ENCODE measurements at regions not wholly inside any gene's neighbourhood (a gene's known extent, or its start where the extent isn't known, plus 50 kb on each side); places are given as distances from the start of the nearest gene placed in this dataset.

- H3K9ac ChIP-seq (ENCODE audit: low read length) = no peak overlapping the region
- no peaks in the 10 kb centered on the region for H3K9me3 ChIP-seq (ENCODE audit: control insufficient read depth, low read length)
Measured at GRCh38 chr2:240347373-240347940, 88.0 kb upstream of the GPC1 start.

DNA sequence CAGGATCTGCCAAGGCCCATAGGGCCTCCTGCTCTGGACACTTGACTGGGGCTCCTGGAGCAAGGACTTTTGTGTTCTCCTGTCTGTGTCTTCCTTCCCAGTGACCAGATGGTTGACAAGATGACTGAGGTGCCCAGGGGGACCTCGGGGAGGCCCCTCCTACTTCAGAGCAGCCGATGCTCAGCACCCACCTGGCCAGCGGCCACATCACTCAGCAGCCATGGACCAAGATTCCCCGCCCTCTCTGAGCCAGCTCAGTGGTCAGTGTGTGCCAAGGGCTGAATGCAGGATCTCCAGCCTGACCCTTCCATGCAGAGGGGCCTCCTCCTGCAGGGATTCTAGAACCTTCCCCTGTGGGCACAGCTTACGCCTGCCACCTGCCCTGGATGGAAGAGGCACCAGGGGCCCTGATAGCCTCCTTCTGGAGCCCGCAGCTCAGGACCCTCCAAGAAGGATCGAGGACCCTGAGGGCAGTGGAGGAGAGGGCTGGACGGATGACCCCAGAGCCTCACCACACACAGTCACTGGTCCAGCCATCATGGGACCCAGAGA lies 87.4 kb upstream of the GPC1 start:
- Histone ChIP-seq H3K36me3 (ENCODE audit: control insufficient read depth, insufficient read depth, low read length) (no peaks in the 10 kb centered on the region), H3K9ac (ENCODE audit: low read length) (no peak overlapping the region), H3K27me3 (ENCODE audit: control insufficient read depth, insufficient read depth, low read length) (peaks cover 3% of the 10 kb centered on the region)

More at GRCh38 chr2:240347373-240347940, 88.0 kb upstream of the GPC1 start:
- H3K27me3 ChIP-seq (ENCODE audit: control insufficient read depth, insufficient read depth, low read length) = peaks cover 3% of the 10 kb centered on the region
- H3K4me3 ChIP-seq (ENCODE audit: low read length) = no peak overlapping the region
- no peaks in the 10 kb centered on the region for H3K4me1 ChIP-seq (ENCODE audit: control insufficient read depth, insufficient read depth, low read length)
- H3K36me3 ChIP-seq (ENCODE audit: control insufficient read depth, insufficient read depth, low read length) = no peaks in the 10 kb centered on the region

DNA sequence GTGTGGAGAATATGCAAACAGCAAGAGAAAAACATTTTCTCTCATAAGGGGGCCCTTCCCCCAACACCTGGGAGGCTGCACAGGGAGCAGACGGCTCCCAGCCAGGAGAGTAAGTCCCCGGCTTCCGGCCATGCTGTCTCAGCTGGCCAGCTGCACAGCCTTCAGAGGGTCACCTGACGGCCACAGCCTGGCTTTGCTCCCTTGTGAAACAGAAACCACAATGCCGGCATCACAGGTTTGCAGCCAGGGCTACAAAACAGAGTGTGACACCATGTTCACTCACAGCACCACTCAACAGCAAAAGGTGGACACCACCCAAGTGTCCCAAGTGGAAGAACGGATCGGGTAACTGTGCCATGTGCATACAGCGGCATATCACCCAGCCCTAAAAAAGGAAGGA lies 86.9 kb upstream of the GPC1 start:
- Histone ChIP-seq H3K9ac (ENCODE audit: low read length) (no peak overlapping the region), H3K4me3 (ENCODE audit: low read length) (no peak overlapping the region), H3K4me1 (ENCODE audit: control insufficient read depth, insufficient read depth, low read length) (no peaks in the 10 kb centered on the region), H3K9me3 (ENCODE audit: control insufficient read depth, low read length) (no peaks in the 10 kb centered on the region), H3K27me3 (ENCODE audit: control insufficient read depth, insufficient read depth, low read length) (peaks cover 3% of the 10 kb centered on the region), H3K36me3 (ENCODE audit: control insufficient read depth, insufficient read depth, low read length) (no peaks in the 10 kb centered on the region)

More for the DNA sequence above, 87.4 kb upstream of the GPC1 start:
- H3K4me3 ChIP-seq (ENCODE audit: low read length) = no peak overlapping the region
- H3K9me3 ChIP-seq (ENCODE audit: control insufficient read depth, low read length) = no peaks in the 10 kb centered on the region
- H3K4me1 ChIP-seq (ENCODE audit: control insufficient read depth, insufficient read depth, low read length) = no peaks in the 10 kb centered on the region

GRCh38 chr2:240349133-240350005 lies 86.1 kb upstream of the GPC1 start:
- H3K4me3 ChIP-seq (ENCODE audit: low read length) = no peak overlapping the region
- no peaks in the 10 kb centered on the region for H3K4me1 ChIP-seq (ENCODE audit: control insufficient read depth, insufficient read depth, low read length)
- H3K36me3 ChIP-seq (ENCODE audit: control insufficient read depth, insufficient read depth, low read length) = no peaks in the 10 kb centered on the region
- H3K9me3 ChIP-seq (ENCODE audit: control insufficient read depth, low read length) = no peaks in the 10 kb centered on the region
- no peak overlapping the region for H3K9ac ChIP-seq (ENCODE audit: low read length)
- H3K27me3 ChIP-seq (ENCODE audit: control insufficient read depth, insufficient read depth, low read length) = peaks cover 3% of the 10 kb centered on the region

- no peaks in the 10 kb centered on the region for H3K4me1 ChIP-seq (ENCODE audit: control insufficient read depth, insufficient read depth, low read length)
- H3K27me3 ChIP-seq (ENCODE audit: control insufficient read depth, insufficient read depth, low read length) = peaks cover 3% of the 10 kb centered on the region
- H3K4me3 ChIP-seq (ENCODE audit: low read length) = no peak overlapping the region
- no peaks in the 10 kb centered on the region for H3K36me3 ChIP-seq (ENCODE audit: control insufficient read depth, insufficient read depth, low read length)
- H3K9ac ChIP-seq (ENCODE audit: low read length) = no peak overlapping the region
- no peaks in the 10 kb centered on the region for H3K9me3 ChIP-seq (ENCODE audit: control insufficient read depth, low read length)
Measured at GRCh38 chr2:240350006-240350355, 85.5 kb upstream of the GPC1 start.

- Histone ChIP-seq H3K27me3 (ENCODE audit: control insufficient read depth, insufficient read depth, low read length) (peaks cover 3% of the 10 kb centered on the region), H3K4me1 (ENCODE audit: control insufficient read depth, insufficient read depth, low read length) (no peaks in the 10 kb centered on the region), H3K9ac (ENCODE audit: low read length) (no peak overlapping the region), H3K4me3 (ENCODE audit: low read length) (no peak overlapping the region), H3K36me3 (ENCODE audit: control insufficient read depth, insufficient read depth, low read length) (no peaks in the 10 kb centered on the region), H3K9me3 (ENCODE audit: control insufficient read depth, low read length) (no peaks in the 10 kb centered on the region)
Measured at GRCh38 chr2:240350696-240351087, 84.8 kb upstream of the GPC1 start.

DNA sequence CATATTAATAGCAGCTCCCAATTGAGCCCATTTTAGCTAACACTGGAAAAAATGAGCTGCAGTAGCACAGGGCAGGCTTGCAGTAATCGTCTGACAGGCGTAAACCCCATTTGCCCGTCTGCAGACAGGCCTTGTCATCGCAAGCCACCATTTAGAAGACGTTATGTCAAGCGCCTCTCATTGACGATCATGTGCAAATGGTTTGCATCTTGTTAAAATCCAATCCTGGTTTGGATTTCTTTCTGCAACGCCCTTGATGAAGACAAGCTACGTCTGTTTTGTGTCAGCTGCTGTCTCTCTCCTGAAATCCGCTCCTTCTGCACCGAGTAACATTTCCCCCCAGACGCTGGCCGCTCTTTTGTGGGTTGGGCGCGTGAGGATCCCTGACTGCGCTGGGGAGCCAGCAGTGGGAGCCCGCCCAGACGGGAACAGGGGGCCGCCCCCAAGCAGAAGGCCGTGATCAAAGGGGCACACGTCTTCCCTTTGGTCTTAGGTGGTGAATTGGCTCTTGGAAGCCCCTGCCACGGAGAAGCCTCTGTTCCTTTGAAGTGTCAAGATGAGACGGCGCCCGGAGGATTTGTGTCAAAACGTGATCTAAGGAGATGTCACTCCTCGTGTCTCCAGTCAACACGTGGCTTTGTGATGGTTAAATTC lies 84.2 kb upstream of the GPC1 start:
- H3K36me3 ChIP-seq (ENCODE audit: control insufficient read depth, insufficient read depth, low read length) = no peaks in the 10 kb centered on the region
- no peaks in the 10 kb centered on the region for H3K4me1 ChIP-seq (ENCODE audit: control insufficient read depth, insufficient read depth, low read length)
- peaks cover 3% of the 10 kb centered on the region for H3K27me3 ChIP-seq (ENCODE audit: control insufficient read depth, insufficient read depth, low read length)
- H3K9me3 ChIP-seq (ENCODE audit: control insufficient read depth, low read length) = no peaks in the 10 kb centered on the region
- no peak overlapping the region for H3K9ac ChIP-seq (ENCODE audit: low read length)
- H3K4me3 ChIP-seq (ENCODE audit: low read length) = no peak overlapping the region

DNA sequence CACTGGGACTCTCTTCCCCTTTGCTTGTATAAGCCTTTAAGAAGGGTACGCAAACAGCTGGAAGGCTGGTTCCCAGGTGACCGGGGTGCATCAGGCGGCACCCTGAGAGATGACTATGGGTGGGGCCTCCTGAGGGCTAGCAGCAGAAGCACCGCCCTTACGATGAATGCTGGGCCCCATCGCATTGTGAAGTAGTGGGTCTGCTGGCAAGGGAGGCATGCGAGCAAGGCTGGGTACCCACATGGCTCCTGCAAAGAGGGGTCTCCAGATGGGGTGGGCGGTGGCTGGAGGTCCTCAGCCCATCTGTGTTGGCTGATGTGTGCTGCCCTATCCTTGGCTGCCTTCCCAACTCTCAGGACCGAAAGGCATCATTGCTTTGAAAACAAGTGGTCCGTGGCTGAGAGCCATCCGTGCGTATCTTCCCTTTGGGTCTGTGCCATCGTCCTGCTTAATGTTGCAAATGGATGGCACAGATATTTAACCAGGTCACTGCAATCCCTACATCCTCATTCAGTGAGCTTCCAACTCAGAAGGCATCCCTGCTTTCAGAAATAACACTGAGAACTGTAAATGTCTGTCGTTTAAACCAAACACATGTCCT lies 83.5 kb upstream of the GPC1 start:
- peaks cover 3% of the 10 kb centered on the region for H3K27me3 ChIP-seq (ENCODE audit: control insufficient read depth, insufficient read depth, low read length)
- H3K9me3 ChIP-seq (ENCODE audit: control insufficient read depth, low read length) = no peaks in the 10 kb centered on the region
- no peak overlapping the region for H3K4me3 ChIP-seq (ENCODE audit: low read length)
- no peaks in the 10 kb centered on the region for H3K36me3 ChIP-seq (ENCODE audit: control insufficient read depth, insufficient read depth, low read length)
- no peak overlapping the region for H3K9ac ChIP-seq (ENCODE audit: low read length)
- H3K4me1 ChIP-seq (ENCODE audit: control insufficient read depth, insufficient read depth, low read length) = no peaks in the 10 kb centered on the region

DNA sequence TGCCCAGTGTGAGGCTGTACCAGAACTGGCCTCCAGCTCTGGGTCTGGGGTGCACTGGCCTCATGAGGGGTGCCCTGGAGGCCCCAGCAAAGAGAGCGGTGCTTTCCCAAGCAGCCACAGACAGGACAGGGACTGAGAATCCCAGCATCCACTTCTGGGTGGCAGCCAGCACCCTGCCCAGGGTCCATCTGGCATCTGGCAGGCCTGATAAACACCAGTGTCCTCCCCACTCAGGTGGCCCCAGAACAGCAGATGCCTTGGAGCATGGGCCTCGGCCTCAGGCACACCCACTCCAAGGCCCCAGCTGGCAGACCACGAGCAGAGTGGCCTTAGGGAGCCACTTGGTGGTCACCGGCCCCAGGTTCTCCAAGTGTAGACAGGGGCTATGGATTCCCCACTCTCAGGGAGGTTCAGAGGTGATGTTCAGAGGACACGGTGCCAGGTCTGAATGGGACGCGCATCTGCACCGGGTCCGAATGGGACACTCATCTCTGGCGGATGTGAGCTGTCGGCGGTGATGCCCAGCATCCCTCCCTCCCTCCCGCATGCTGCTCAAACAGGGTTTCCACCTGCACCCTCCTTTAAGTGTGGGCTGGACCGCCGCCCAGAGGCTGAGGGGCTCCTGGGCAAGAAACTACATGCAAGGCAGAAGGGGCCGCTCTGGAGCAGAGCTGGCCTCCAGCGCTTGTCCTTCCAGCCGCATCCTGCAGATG lies 82.2 kb upstream of the GPC1 start:
- Histone ChIP-seq H3K4me3 (ENCODE audit: low read length) (no peak overlapping the region), H3K27me3 (ENCODE audit: control insufficient read depth, insufficient read depth, low read length) (no peaks in the 10 kb centered on the region), H3K9me3 (ENCODE audit: control insufficient read depth, low read length) (no peaks in the 10 kb centered on the region), H3K36me3 (ENCODE audit: control insufficient read depth, insufficient read depth, low read length) (no peaks in the 10 kb centered on the region), H3K9ac (ENCODE audit: low read length) (no peak overlapping the region), H3K4me1 (ENCODE audit: control insufficient read depth, insufficient read depth, low read length) (no peaks in the 10 kb centered on the region)

DNA sequence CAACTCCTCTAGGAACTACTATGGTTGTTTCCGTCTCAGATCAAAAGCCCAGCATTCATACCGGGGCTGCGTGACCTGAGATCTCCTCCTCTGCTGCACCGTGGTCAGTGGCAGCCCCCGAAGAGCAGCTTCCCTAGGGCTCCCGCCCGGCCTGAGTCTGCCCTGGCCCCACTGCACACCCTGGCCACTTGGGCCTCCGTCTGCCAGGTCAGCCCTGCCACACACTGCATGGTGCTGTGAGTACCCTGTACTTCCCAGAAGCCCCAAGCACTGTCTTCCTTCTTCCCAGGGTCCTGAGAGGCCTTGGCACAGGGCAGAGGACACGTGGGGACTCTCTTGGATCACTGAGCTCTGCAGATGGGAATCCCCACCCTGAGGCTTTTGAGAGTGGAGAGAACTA lies 81.5 kb upstream of the GPC1 start:
- H3K9me3 ChIP-seq (ENCODE audit: control insufficient read depth, low read length) = no peaks in the 10 kb centered on the region
- no peaks in the 10 kb centered on the region for H3K27me3 ChIP-seq (ENCODE audit: control insufficient read depth, insufficient read depth, low read length)
- H3K36me3 ChIP-seq (ENCODE audit: control insufficient read depth, insufficient read depth, low read length) = no peaks in the 10 kb centered on the region
- no peak overlapping the region for H3K4me3 ChIP-seq (ENCODE audit: low read length)
- H3K9ac ChIP-seq (ENCODE audit: low read length) = no peak overlapping the region
- H3K4me1 ChIP-seq (ENCODE audit: control insufficient read depth, insufficient read depth, low read length) = no peaks in the 10 kb centered on the region

GRCh38 chr2:240355001-240355891 lies 80.2 kb upstream of the GPC1 start:
- Histone ChIP-seq H3K27me3 (ENCODE audit: control insufficient read depth, insufficient read depth, low read length) (no peaks in the 10 kb centered on the region), H3K4me1 (ENCODE audit: control insufficient read depth, insufficient read depth, low read length) (no peaks in the 10 kb centered on the region)

More at GRCh38 chr2:240355001-240355891, 80.2 kb upstream of the GPC1 start:
- H3K9me3 ChIP-seq (ENCODE audit: control insufficient read depth, low read length) = no peaks in the 10 kb centered on the region
- no peaks in the 10 kb centered on the region for H3K36me3 ChIP-seq (ENCODE audit: control insufficient read depth, insufficient read depth, low read length)
- H3K9ac ChIP-seq (ENCODE audit: low read length) = no peak overlapping the region
- no peak overlapping the region for H3K4me3 ChIP-seq (ENCODE audit: low read length)
